ENCODE measurements at regions not wholly inside any gene's neighbourhood (a gene's known extent, or its start where the extent isn't known, plus 50 kb on each side); places are given as distances from the start of the nearest gene placed in this dataset.

GRCh38 chr3:152621967-152622810 is 212.7 kb upstream of the P2RY1 start:
- WGBS, 2 donors, result 92 to 93% methylated on average over 4 of the region's 4 CpGs
- H3K4me1 ChIP-seq, result no peaks in the 10 kb centered on the region
- TF ChIP-seq CTCF (IDR thresholded peaks at IDR 0.05) (no peak), POLR2A (IDR thresholded peaks at IDR 0.05) (no peak)
- intact Hi-C loops (cut with DNase I), result no loop called here
- H3K36me3 ChIP-seq, result no peaks in the 10 kb centered on the region
- no peak overlapping the region for H3K27ac ChIP-seq
- DNase-seq, result no peak
- H3K27me3 ChIP-seq, result no peaks in the 10 kb centered on the region
- H3K9me3 ChIP-seq, result no peaks in the 10 kb centered on the region
- no peak overlapping the region for H3K4me3 ChIP-seq (replicated peaks in 1 of 3)

DNA sequence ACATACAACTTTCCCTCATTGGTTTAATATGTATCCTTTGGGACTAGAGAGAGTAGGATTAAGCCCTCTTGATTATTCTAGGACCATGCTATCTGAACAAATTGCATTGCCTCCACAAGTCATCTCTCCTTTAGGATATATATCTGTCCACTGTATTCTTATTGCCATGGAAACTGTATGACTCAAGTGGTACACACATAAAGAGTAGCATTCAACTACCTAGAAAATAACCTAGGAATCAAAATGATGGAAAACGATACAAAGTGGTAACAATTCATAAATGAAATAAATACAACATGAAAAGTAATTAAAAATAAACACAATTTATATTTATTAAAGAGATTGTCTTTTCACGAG is 212.1 kb upstream of the P2RY1 start:
- H3K27ac ChIP-seq, result no peak overlapping the region
- no peaks in the 10 kb centered on the region for H3K27me3 ChIP-seq
- H3K4me3 ChIP-seq (replicated peaks in 1 of 3), result no peak overlapping the region
- H3K4me1 ChIP-seq, result no peaks in the 10 kb centered on the region
- DNase-seq, result no peak
- no peaks in the 10 kb centered on the region for H3K9me3 ChIP-seq
- 85% methylated on average over 2 of the region's 2 CpGs for WGBS, 2 donors
- intact Hi-C loops (cut with DNase I), result no loop called here
- no peak for TF ChIP-seq CTCF (IDR thresholded peaks at IDR 0.05)
- TF ChIP-seq POLR2A (IDR thresholded peaks at IDR 0.05), result no peak
- H3K36me3 ChIP-seq, result no peaks in the 10 kb centered on the region

DNA sequence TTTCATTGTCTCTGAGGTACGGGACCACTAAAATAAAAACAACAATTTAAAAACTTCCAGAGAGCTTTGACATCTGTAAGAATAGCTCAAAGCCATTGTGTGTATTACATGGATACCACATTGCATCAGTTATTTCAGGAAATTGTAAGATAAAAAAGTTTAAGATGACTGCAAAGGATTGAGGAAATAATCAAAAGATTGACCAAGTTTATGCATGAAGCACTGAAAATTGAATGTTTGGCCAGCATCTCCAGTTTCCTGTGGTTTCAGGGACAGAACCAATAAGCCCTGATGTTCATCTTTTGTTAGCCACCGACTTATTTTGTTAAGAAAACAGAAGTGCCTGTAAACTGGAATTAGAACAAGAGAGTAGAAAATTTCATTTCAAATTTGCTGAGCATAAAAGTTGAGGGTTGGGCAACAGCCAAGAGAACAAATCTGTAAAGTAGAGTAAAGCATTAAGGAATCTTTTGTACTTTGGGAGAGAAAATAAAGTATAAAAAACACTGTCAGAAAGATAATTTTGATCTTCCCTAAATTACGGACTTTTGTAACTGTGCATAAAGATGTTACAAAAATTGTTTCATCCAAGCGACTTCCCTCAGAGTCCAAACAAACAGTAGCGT is 211.5 kb upstream of the P2RY1 start:
- H3K27ac ChIP-seq, result no peak overlapping the region
- TF ChIP-seq POLR2A (IDR thresholded peaks at IDR 0.05) (no peak), CTCF (IDR thresholded peaks at IDR 0.05) (no peak)
- DNase-seq, result no peak
- intact Hi-C loops (cut with DNase I), result no loop called here
- WGBS, 2 donors, result 72 to 78% methylated on average over 5 of the region's 5 CpGs
- H3K9me3 ChIP-seq, result no peaks in the 10 kb centered on the region
- H3K27me3 ChIP-seq, result no peaks in the 10 kb centered on the region
- H3K4me1 ChIP-seq, result no peaks in the 10 kb centered on the region
- H3K36me3 ChIP-seq, result no peaks in the 10 kb centered on the region
- no peak overlapping the region for H3K4me3 ChIP-seq (replicated peaks in 1 of 3)

DNA sequence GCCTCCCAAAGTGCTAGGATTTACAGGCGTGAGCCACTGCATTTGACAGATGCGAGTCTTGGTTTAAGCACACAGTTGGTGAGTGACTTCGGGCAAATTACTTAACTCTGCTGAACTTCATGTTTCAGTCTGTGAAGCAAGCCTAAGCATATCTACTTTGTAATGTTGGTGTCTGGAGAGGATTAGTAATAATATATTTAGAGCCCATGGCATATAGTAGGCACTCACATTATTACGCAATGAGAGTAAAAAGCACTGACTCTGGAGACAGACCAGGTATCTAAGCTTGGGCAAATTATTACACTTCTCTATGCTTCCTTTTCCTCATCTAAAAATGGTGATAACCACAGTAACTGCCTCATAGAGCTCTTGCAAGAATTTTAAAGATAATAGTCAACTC is 208.7 kb upstream of the P2RY1 start:
- Histone ChIP-seq H3K27me3 (no peaks in the 10 kb centered on the region), H3K4me1 (no peaks in the 10 kb centered on the region), H3K36me3 (no peaks in the 10 kb centered on the region), H3K4me3 (replicated peaks in 1 of 3) (no peak overlapping the region), H3K9me3 (no peaks in the 10 kb centered on the region), H3K27ac (no peak overlapping the region)
- no peak for DNase-seq
- WGBS, 2 donors, result 93 to 99% methylated on average over 4 of the region's 4 CpGs
- intact Hi-C loops (cut with DNase I), result no loop called here
- TF ChIP-seq POLR2A (IDR thresholded peaks at IDR 0.05), result no peak
- no peak for TF ChIP-seq CTCF (IDR thresholded peaks at IDR 0.05)

GRCh38 chr3:152628496-152628895 is 206.4 kb upstream of the P2RY1 start:
- no peaks in the 10 kb centered on the region for H3K36me3 ChIP-seq
- intact Hi-C loops (cut with DNase I), result no loop called here
- DNase-seq, result no peak
- H3K4me1 ChIP-seq, result no peaks in the 10 kb centered on the region
- TF ChIP-seq POLR2A (IDR thresholded peaks at IDR 0.05) (no peak), CTCF (IDR thresholded peaks at IDR 0.05) (no peak)
- no peaks in the 10 kb centered on the region for H3K27me3 ChIP-seq
- H3K4me3 ChIP-seq (replicated peaks in 1 of 3), result no peak overlapping the region
- no peak overlapping the region for H3K27ac ChIP-seq
- H3K9me3 ChIP-seq, result no peaks in the 10 kb centered on the region
- 66 to 79% methylated on average over 3 of the region's 3 CpGs for WGBS, 2 donors

Measured in thyroid gland (tissue), 4 donors.